ENCODE measurements at regions not wholly inside any gene's neighbourhood (a gene's known extent, or its start where the extent isn't known, plus 50 kb on each side); places are given as distances from the start of the nearest gene placed in this dataset.

DNA sequence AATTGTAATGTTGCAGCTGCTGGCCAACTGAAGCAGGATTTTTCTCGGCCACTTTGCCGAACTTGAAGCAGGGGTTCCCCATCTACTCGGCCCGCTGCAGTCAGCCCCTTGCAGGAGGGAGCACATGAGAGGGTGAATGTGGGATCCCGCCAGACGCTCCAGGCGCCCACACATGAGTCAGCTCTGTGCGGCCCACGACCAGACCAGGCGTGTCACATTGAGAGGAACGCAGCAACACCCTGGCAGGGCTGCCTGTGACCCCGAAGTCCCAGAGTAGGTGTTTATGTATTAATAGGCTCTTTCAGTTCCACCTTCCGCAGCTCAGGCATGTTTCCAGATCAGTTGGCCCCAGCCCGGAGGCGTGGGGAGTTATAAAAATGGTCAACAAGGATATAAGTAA, 344.7 kb upstream of the PABPC4L start:
- CTCF ChIA-PET = no interaction called here
- H3K27ac ChIP-seq (ENCODE audit: low read depth, low read length) = no peak overlapping the region
- TF ChIP-seq, protein P1, sequence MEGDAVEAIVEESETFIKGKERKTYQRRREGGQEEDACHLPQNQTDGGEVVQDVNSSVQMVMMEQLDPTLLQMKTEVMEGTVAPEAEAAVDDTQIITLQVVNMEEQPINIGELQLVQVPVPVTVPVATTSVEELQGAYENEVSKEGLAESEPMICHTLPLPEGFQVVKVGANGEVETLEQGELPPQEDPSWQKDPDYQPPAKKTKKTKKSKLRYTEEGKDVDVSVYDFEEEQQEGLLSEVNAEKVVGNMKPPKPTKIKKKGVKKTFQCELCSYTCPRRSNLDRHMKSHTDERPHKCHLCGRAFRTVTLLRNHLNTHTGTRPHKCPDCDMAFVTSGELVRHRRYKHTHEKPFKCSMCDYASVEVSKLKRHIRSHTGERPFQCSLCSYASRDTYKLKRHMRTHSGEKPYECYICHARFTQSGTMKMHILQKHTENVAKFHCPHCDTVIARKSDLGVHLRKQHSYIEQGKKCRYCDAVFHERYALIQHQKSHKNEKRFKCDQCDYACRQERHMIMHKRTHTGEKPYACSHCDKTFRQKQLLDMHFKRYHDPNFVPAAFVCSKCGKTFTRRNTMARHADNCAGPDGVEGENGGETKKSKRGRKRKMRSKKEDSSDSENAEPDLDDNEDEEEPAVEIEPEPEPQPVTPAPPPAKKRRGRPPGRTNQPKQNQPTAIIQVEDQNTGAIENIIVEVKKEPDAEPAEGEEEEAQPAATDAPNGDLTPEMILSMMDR (IDR thresholded peaks at IDR 0.05; ENCODE audit: low read depth, low read length) = no peak
- H3K4me3 ChIP-seq (ENCODE audit: low read depth, low read length) = no peak overlapping the region
- POLR2A ChIA-PET = no interaction called here
- H3K9me3 ChIP-seq (ENCODE audit: control insufficient read depth, insufficient read depth, low read length) = peaks cover 4% of the 10 kb centered on the region; the same call in 1 of the 2 replicates
- no peak for DNase-seq (ENCODE audit: low read depth, low spot score)
- H3K27me3 ChIP-seq (ENCODE audit: control insufficient read depth, insufficient read depth, low read length) = no peaks in the 10 kb centered on the region

- Histone ChIP-seq H3K9me3 (ENCODE audit: control insufficient read depth, insufficient read depth, low read length) (peaks cover 4% of the 10 kb centered on the region; the same call in 1 of the 2 replicates), H3K4me3 (ENCODE audit: low read depth, low read length) (no peak overlapping the region), H3K27ac (ENCODE audit: low read depth, low read length) (no peak overlapping the region), H3K27me3 (ENCODE audit: control insufficient read depth, insufficient read depth, low read length) (no peaks in the 10 kb centered on the region)
- CTCF ChIA-PET = no interaction called here
- TF ChIP-seq, protein P1 (IDR thresholded peaks at IDR 0.05; ENCODE audit: low read depth, low read length) = no peak
- no peak for DNase-seq (ENCODE audit: low read depth, low spot score)
- POLR2A ChIA-PET = no interaction called here
These were observed 342.7 kb upstream of the PABPC4L start for GRCh38 chr4:134544303-134544770.

- no peak for DNase-seq (ENCODE audit: low read depth, low spot score)
- ChIA-PET POLR2A (no interaction called here), CTCF (no interaction called here)
- Histone ChIP-seq H3K9me3 (ENCODE audit: control insufficient read depth, insufficient read depth, low read length) (no peaks in the 10 kb centered on the region), H3K27ac (ENCODE audit: low read depth, low read length) (no peak overlapping the region), H3K27me3 (ENCODE audit: control insufficient read depth, insufficient read depth, low read length) (no peaks in the 10 kb centered on the region), H3K4me3 (ENCODE audit: low read depth, low read length) (no peak overlapping the region)
- TF ChIP-seq, protein P1 (IDR thresholded peaks at IDR 0.05; ENCODE audit: low read depth, low read length) = no peak
These were observed 339.0 kb upstream of the PABPC4L start for GRCh38 chr4:134540588-134540987.

DNA sequence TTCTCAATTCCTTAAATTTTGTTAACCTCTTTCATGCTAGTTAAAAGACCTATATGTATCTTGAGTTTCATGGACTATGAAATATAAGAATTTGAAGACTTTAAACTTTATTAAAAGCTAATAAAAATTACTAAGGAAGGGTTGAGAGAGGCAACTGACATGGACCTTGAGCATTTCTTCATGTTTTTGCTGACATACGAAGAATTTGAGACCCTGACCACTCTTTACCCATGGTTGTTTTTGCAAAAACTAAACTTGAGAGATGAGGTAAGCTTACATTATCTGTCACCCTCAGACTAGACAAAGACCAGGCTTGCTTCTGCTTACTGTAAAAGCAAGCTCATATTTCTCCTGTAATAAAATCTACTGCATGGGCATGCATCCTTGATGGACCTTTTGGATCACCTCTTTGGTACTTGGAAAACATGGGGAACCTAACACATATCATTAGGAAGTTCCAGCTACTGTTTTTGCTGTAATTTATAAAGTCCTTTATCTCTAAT, 338.2 kb upstream of the PABPC4L start:
- DNase-seq (ENCODE audit: low read depth, low spot score) = no peak
- H3K27me3 ChIP-seq (ENCODE audit: control insufficient read depth, insufficient read depth, low read length) = no peaks in the 10 kb centered on the region
- no peak overlapping the region for H3K4me3 ChIP-seq (ENCODE audit: low read depth, low read length)
- CTCF ChIA-PET = no interaction called here
- TF ChIP-seq, protein P1 (IDR thresholded peaks at IDR 0.05; ENCODE audit: low read depth, low read length) = no peak
- no peak overlapping the region for H3K27ac ChIP-seq (ENCODE audit: low read depth, low read length)
- no peaks in the 10 kb centered on the region for H3K9me3 ChIP-seq (ENCODE audit: control insufficient read depth, insufficient read depth, low read length)
- POLR2A ChIA-PET = no interaction called here

GRCh38 chr4:134537701-134538100, 336.1 kb upstream of the PABPC4L start:
- H3K27ac ChIP-seq (ENCODE audit: low read depth, low read length) = no peak overlapping the region
- no peaks in the 10 kb centered on the region for H3K27me3 ChIP-seq (ENCODE audit: control insufficient read depth, insufficient read depth, low read length)
- ChIA-PET CTCF (no interaction called here), POLR2A (no interaction called here)
- H3K4me3 ChIP-seq (ENCODE audit: low read depth, low read length) = no peak overlapping the region
- DNase-seq (ENCODE audit: low read depth, low spot score) = no peak
- TF ChIP-seq, protein P1 (IDR thresholded peaks at IDR 0.05; ENCODE audit: low read depth, low read length) = no peak
- no peaks in the 10 kb centered on the region for H3K9me3 ChIP-seq (ENCODE audit: control insufficient read depth, insufficient read depth, low read length)
